HG03060 (cell line): ENCODE measurements at regions not wholly inside any gene's neighbourhood (a gene's known extent, or its start where the extent isn't known, plus 50 kb on each side); places are given as distances from the start of the nearest gene placed in this dataset.
"Not testable (repeated sequence)": the region's sequence is repeated elsewhere in the genome, so short reads cannot be mapped to it uniquely, and the experiment has no call there.

Experiments used
- ATAC-seq: cut with Tn5 transposase; IDR thresholded peaks from one replicate; pipeline ENCODE4 v1.9.1; 2021; ENCODE audit warnings: low read depth, moderate number of reproducible peaks; ENCODE audit not compliant: unreplicated experiment

GRCh38 chr4:3377557-3377956 is 64.2 kb upstream of the HGFAC start:
- ATAC-seq, result no peak

DNA sequence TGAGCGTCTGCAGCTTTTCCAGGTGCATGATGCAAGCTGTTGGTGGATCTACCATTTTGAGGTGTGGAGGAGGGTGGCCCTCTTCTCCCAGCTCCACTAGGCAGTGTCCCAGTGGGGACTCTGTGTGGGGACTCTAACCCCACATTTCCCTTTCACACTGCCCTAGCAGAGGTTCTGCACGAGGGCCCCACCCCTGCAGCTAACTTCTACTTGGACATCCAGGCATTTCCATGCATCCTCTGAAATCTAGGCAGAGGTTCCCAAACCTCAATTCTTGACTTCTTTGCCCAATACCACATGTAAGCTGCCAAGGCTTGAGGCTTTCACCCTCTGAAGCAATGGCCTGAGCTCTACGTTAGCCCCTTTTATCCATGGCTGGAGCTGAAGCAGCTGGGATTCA is 61.4 kb upstream of the HGFAC start:
- not testable (repeated sequence) for ATAC-seq

GRCh38 chr4:3381208-3381607 is 60.6 kb upstream of the HGFAC start:
- ATAC-seq, result not testable (repeated sequence)

- ATAC-seq, result no peak
These were observed 59.5 kb upstream of the HGFAC start for GRCh38 chr4:3382251-3382650.

- no peak for ATAC-seq
These were observed 57.4 kb upstream of the HGFAC start for GRCh38 chr4:3384391-3384770.

- ATAC-seq, result no peak
These were observed 56.7 kb upstream of the HGFAC start for GRCh38 chr4:3384771-3385710.

DNA sequence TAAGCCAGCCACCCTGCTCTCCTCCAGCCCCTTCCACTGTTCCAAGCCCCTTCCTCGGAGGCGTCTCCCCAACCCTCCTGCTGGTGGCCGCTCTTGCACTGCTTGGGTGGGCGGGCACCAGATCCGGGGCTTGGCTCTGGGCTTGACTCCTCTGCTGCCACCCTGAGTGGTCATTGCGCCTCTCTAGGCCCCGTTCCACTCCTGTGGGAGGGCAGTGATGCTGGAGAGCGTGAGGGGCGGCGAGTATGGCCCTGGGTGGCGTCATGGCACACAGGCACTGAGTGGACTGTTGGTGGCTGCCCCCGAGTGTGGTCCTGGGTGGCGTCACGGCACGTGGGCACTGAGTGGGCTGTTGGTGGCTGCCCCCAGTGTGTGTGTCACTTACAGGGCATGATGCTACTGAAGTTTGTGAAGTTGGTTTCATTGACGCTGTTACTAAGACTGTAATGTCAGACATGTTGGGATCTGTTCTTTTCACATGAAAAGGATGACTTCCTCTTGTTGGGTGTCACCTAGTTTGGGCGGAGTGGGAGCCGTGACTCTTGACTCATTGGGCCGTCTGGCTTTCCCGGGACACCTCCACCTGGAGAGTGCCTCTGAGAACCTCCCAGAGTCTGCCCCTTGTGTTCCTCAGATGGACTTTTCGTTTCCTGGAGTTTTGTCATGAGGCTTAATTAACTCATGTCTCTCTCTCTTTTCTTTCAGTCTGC is 55.9 kb upstream of the HGFAC start:
- no peak for ATAC-seq

DNA sequence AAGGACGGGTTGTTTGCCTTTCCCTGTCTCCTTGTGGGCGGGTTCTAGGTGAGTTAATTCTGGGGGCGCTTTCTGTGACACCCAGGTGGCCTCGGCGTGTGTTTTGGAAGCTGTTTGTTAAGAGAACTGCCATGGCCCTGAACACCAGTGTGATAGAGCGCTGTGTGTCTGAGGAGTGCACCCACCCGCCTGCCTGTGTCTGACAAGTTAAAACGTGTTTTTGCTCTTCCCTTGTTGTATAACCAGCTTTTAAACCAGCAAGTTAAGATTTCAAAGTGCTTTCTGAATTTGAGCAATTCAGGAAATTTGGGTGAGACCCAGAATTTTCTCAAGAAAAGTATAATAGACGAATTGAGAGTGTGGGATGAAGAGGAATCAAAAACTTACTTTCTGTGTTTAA is 55.2 kb upstream of the HGFAC start:
- no peak for ATAC-seq

DNA sequence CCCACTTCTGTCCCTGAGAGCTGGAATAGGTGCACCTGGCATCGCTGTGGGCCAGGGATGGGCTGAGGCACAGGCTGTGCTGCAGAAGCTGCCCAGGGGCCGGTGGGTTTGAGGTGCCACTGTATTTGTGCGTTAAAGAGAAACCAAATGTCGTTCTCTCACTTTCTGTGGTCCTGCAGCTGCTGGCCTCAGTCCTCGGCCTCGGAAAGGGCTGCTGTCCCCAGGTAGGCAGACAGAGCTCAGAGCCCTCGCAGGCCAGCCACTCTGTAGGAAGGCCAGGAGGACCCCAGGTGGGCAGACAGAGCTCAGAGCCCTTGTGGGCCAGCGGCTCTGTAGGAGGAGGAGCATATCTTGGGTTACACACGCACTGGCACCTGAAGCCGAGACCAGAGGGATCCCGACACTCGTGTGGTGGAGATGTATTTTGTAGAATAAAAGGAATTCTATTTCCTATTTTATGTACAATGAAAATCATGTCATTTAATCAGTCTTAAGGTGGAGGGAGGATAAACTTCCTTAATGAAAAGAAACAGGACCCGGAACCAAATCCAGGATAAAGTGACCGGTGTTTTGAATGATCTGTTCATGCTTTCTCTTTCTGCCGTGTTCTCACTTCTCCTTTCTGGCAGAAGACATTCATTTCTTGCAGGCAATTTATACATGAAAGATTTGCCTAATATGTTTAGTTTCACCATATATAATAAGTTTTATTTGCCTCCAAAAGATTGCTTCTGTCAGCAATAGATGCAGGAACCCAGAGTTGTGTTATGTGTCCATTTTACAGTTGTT is 54.4 kb upstream of the HGFAC start:
- no peak for ATAC-seq

DNA sequence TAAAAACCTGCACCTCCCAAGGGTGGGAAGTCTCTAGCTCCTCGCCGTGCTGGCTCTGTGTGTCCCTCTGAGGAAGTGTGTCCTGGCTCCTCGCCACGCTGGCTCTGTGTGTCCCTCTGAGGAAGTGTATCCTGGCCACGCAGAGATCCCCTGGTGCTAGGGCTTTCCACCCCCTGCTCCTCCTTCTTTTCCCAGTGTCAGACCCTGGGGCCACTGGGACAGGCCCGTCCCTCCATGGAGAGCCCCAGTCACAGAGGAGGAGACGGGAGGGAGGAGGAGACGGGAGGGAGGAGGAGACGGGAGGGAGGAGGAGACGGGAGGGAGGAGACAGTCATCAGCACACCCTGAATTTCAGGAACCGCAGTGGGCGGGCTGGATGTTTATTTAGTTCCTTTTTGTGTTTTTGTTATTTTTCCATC is 53.8 kb upstream of the HGFAC start:
- no peak for ATAC-seq

- peak; percentile 61 for ATAC-seq
These were observed 53.1 kb upstream of the HGFAC start for GRCh38 chr4:3388471-3389232.

- ATAC-seq, result no peak
These were observed 52.2 kb upstream of the HGFAC start for GRCh38 chr4:3389233-3390215.

DNA sequence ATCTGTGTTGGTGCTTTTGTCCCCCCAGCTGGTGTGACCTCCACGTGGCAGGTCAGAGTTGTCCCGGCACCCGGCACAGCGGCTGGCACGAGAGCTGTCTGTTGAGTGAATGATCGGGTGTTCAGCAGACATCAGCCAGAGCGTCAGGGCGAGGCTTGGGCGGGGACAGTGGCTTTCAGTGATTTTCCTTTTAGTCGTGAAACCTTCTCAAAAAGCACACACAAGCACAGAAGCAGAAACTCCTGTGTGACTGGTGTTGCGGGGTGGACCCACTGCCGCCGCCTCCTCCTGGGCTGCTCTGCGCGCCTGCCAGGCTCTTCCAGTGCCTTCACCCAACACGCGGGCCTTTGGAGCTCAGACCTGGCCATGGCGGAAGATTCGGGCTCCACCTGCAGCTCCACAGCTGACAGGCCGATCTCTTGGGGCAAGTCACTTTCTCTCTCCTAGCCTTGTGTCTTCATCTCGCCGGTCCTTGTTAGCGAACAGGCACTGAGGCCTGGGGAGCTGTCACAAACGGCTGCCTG is 51.4 kb upstream of the HGFAC start:
- no peak for ATAC-seq

DNA sequence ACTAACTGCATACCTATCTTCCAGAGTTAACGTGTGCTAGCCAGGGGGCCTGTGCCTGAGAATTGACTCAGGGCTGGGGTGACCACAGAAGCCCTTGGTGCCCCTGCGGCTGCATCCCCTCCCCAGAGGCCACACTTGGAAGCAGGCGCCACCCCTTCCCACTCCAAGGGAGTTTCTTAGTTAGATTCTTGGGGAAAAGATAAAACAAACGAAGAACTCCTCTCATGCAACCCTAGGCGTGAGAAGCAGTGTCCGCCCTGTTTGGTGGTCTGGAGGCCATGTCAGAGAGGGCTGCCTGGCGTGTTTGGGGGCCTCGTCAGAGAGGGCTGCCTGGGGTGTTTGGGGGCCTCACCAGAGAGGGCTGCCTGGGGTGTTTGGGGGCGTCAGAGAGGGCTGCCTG is 50.3 kb upstream of the HGFAC start:
- ATAC-seq, result no peak
